ENCODE measurements at regions not wholly inside any gene's neighbourhood (a gene's known extent, or its start where the extent isn't known, plus 50 kb on each side); places are given as distances from the start of the nearest gene placed in this dataset.

DNA sequence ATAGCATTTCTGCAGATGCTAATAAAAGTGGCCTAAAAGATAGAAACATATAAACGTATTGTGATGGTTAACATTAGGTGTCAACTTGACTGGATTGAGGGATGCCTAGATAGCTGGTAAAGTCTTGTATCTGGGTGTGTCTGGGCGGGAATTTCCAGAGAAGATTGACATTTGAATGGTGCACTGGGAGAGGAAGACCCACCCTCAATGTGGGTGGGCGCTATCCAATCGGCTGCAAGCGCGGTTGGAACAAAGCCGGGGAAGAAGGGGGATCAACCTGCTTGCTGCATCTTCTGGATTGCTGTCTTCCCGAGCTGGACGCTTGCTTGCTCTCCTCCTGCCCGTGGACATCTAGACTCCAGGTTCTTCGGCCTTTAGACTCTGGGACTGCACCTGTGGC is 114.0 kb upstream of the ZNF644 start:
- TF ChIP-seq POLR2A (IDR thresholded peaks at IDR 0.05) (no peak), POLR2AphosphoS5 (IDR thresholded peaks at IDR 0.05) (no peak), EP300 (IDR thresholded peaks at IDR 0.05) (no peak)
- TF ChIP-seq, protein P1, sequence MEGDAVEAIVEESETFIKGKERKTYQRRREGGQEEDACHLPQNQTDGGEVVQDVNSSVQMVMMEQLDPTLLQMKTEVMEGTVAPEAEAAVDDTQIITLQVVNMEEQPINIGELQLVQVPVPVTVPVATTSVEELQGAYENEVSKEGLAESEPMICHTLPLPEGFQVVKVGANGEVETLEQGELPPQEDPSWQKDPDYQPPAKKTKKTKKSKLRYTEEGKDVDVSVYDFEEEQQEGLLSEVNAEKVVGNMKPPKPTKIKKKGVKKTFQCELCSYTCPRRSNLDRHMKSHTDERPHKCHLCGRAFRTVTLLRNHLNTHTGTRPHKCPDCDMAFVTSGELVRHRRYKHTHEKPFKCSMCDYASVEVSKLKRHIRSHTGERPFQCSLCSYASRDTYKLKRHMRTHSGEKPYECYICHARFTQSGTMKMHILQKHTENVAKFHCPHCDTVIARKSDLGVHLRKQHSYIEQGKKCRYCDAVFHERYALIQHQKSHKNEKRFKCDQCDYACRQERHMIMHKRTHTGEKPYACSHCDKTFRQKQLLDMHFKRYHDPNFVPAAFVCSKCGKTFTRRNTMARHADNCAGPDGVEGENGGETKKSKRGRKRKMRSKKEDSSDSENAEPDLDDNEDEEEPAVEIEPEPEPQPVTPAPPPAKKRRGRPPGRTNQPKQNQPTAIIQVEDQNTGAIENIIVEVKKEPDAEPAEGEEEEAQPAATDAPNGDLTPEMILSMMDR (IDR thresholded peaks at IDR 0.05) = no peak
